ENCODE measurements at regions not wholly inside any gene's neighbourhood (a gene's known extent, or its start where the extent isn't known, plus 50 kb on each side); places are given as distances from the start of the nearest gene placed in this dataset.
"Not testable (repeated sequence)": the region's sequence is repeated elsewhere in the genome, so short reads cannot be mapped to it uniquely, and the experiment has no call there.

- no peak overlapping the region for H3K27ac ChIP-seq (ENCODE audit: low read length)
- H3K9ac ChIP-seq (ENCODE audit: low read depth, low read length) = no peak overlapping the region
Observed at GRCh38 chr5:163248333-163248732, 189.1 kb upstream of the CCNG1 start.

GRCh38 chr5:163248871-163249270 is 188.5 kb upstream of the CCNG1 start:
- Histone ChIP-seq H3K27ac (ENCODE audit: low read length) (no peak overlapping the region), H3K9ac (ENCODE audit: low read depth, low read length) (no peak overlapping the region), H3K9me3 (ENCODE audit: insufficient read depth, low read depth, low read length) (no peaks in the 10 kb centered on the region), H3K36me3 (ENCODE audit: insufficient read depth, low read depth, low read length) (no peaks in the 10 kb centered on the region), H3K4me3 (ENCODE audit: low read length) (no peak overlapping the region), H3K27me3 (ENCODE audit: insufficient read depth, low read length) (no peaks in the 10 kb centered on the region), H3K4me1 (ENCODE audit: insufficient read depth, low read length) (peaks cover 12% of the 10 kb centered on the region)

More at GRCh38 chr5:163248333-163248732, 189.1 kb upstream of the CCNG1 start:
- Histone ChIP-seq H3K4me3 (ENCODE audit: low read length) (no peak overlapping the region), H3K27me3 (ENCODE audit: insufficient read depth, low read length) (no peaks in the 10 kb centered on the region), H3K4me1 (ENCODE audit: insufficient read depth, low read length) (peaks cover 11% of the 10 kb centered on the region), H3K36me3 (ENCODE audit: insufficient read depth, low read depth, low read length) (no peaks in the 10 kb centered on the region), H3K9me3 (ENCODE audit: insufficient read depth, low read depth, low read length) (no peaks in the 10 kb centered on the region)

- Histone ChIP-seq H3K4me3 (ENCODE audit: low read length) (no peak overlapping the region), H3K27ac (ENCODE audit: low read length) (no peak overlapping the region), H3K36me3 (ENCODE audit: insufficient read depth, low read depth, low read length) (no peaks in the 10 kb centered on the region)
Observed at GRCh38 chr5:163252950-163253349, 184.4 kb upstream of the CCNG1 start.

GRCh38 chr5:163259495-163259894 is 177.9 kb upstream of the CCNG1 start:
- H3K27ac ChIP-seq (ENCODE audit: low read length) = no peak overlapping the region
- H3K4me3 ChIP-seq (ENCODE audit: low read length) = no peak overlapping the region
- H3K9me3 ChIP-seq (ENCODE audit: insufficient read depth, low read depth, low read length) = no peaks in the 10 kb centered on the region
- no peaks in the 10 kb centered on the region for H3K4me1 ChIP-seq (ENCODE audit: insufficient read depth, low read length)
- no peaks in the 10 kb centered on the region for H3K36me3 ChIP-seq (ENCODE audit: insufficient read depth, low read depth, low read length)
- no peaks in the 10 kb centered on the region for H3K27me3 ChIP-seq (ENCODE audit: insufficient read depth, low read length)
- no peak overlapping the region for H3K9ac ChIP-seq (ENCODE audit: low read depth, low read length)

More at GRCh38 chr5:163252950-163253349, 184.4 kb upstream of the CCNG1 start:
- peaks cover 4% of the 10 kb centered on the region for H3K4me1 ChIP-seq (ENCODE audit: insufficient read depth, low read length)
- no peaks in the 10 kb centered on the region for H3K9me3 ChIP-seq (ENCODE audit: insufficient read depth, low read depth, low read length)
- H3K27me3 ChIP-seq (ENCODE audit: insufficient read depth, low read length) = no peaks in the 10 kb centered on the region
- H3K9ac ChIP-seq (ENCODE audit: low read depth, low read length) = no peak overlapping the region

GRCh38 chr5:163260471-163260870 is 176.9 kb upstream of the CCNG1 start:
- no peaks in the 10 kb centered on the region for H3K36me3 ChIP-seq (ENCODE audit: insufficient read depth, low read depth, low read length)
- no peaks in the 10 kb centered on the region for H3K27me3 ChIP-seq (ENCODE audit: insufficient read depth, low read length)
- no peaks in the 10 kb centered on the region for H3K9me3 ChIP-seq (ENCODE audit: insufficient read depth, low read depth, low read length)
- no peak overlapping the region for H3K4me3 ChIP-seq (ENCODE audit: low read length)
- H3K9ac ChIP-seq (ENCODE audit: low read depth, low read length) = no peak overlapping the region
- no peak overlapping the region for H3K27ac ChIP-seq (ENCODE audit: low read length)
- H3K4me1 ChIP-seq (ENCODE audit: insufficient read depth, low read length) = no peaks in the 10 kb centered on the region

- Histone ChIP-seq H3K27ac (ENCODE audit: low read length) (no peak overlapping the region), H3K4me1 (ENCODE audit: insufficient read depth, low read length) (no peaks in the 10 kb centered on the region), H3K9me3 (ENCODE audit: insufficient read depth, low read depth, low read length) (no peaks in the 10 kb centered on the region), H3K36me3 (ENCODE audit: insufficient read depth, low read depth, low read length) (no peaks in the 10 kb centered on the region), H3K9ac (ENCODE audit: low read depth, low read length) (no peak overlapping the region), H3K4me3 (ENCODE audit: low read length) (no peak overlapping the region), H3K27me3 (ENCODE audit: insufficient read depth, low read length) (no peaks in the 10 kb centered on the region)
Observed at GRCh38 chr5:163260961-163261360, 176.4 kb upstream of the CCNG1 start.

- Histone ChIP-seq H3K36me3 (ENCODE audit: insufficient read depth, low read depth, low read length) (no peaks in the 10 kb centered on the region), H3K27ac (ENCODE audit: low read length) (no peak overlapping the region), H3K4me1 (ENCODE audit: insufficient read depth, low read length) (no peaks in the 10 kb centered on the region), H3K4me3 (ENCODE audit: low read length) (no peak overlapping the region), H3K9me3 (ENCODE audit: insufficient read depth, low read depth, low read length) (no peaks in the 10 kb centered on the region), H3K9ac (ENCODE audit: low read depth, low read length) (no peak overlapping the region), H3K27me3 (ENCODE audit: insufficient read depth, low read length) (no peaks in the 10 kb centered on the region)
Observed at GRCh38 chr5:163261647-163262269, 175.6 kb upstream of the CCNG1 start.

GRCh38 chr5:163266249-163266648 is 171.1 kb upstream of the CCNG1 start:
- not testable (repeated sequence) for H3K4me3 ChIP-seq (ENCODE audit: low read length); H3K27me3 ChIP-seq (ENCODE audit: insufficient read depth, low read length); H3K27ac ChIP-seq (ENCODE audit: low read length); H3K9ac ChIP-seq (ENCODE audit: low read depth, low read length); H3K4me1 ChIP-seq (ENCODE audit: insufficient read depth, low read length); H3K9me3 ChIP-seq (ENCODE audit: insufficient read depth, low read depth, low read length); H3K36me3 ChIP-seq (ENCODE audit: insufficient read depth, low read depth, low read length)

- no peak overlapping the region for H3K4me3 ChIP-seq (ENCODE audit: low read length)
- no peak overlapping the region for H3K27ac ChIP-seq (ENCODE audit: low read length)
- H3K4me1 ChIP-seq (ENCODE audit: insufficient read depth, low read length) = no peaks in the 10 kb centered on the region
- no peak overlapping the region for H3K9ac ChIP-seq (ENCODE audit: low read depth, low read length)
- no peaks in the 10 kb centered on the region for H3K36me3 ChIP-seq (ENCODE audit: insufficient read depth, low read depth, low read length)
- H3K9me3 ChIP-seq (ENCODE audit: insufficient read depth, low read depth, low read length) = peaks cover 3% of the 10 kb centered on the region; the same call in 1 of the 2 replicates
- no peaks in the 10 kb centered on the region for H3K27me3 ChIP-seq (ENCODE audit: insufficient read depth, low read length)
Observed at GRCh38 chr5:163269624-163270023, 167.8 kb upstream of the CCNG1 start.

GRCh38 chr5:163276466-163276865 is 160.9 kb upstream of the CCNG1 start:
- H3K4me1 ChIP-seq (ENCODE audit: insufficient read depth, low read length) = no peaks in the 10 kb centered on the region
- no peak overlapping the region for H3K4me3 ChIP-seq (ENCODE audit: low read length)
- H3K27me3 ChIP-seq (ENCODE audit: insufficient read depth, low read length) = no peaks in the 10 kb centered on the region
- H3K36me3 ChIP-seq (ENCODE audit: insufficient read depth, low read depth, low read length) = no peaks in the 10 kb centered on the region
- no peak overlapping the region for H3K27ac ChIP-seq (ENCODE audit: low read length)
- no peak overlapping the region for H3K9ac ChIP-seq (ENCODE audit: low read depth, low read length)
- H3K9me3 ChIP-seq (ENCODE audit: insufficient read depth, low read depth, low read length) = peaks cover 3% of the 10 kb centered on the region; the same call in 1 of the 2 replicates

- not testable (repeated sequence) for H3K4me3 ChIP-seq (ENCODE audit: low read length); H3K27me3 ChIP-seq (ENCODE audit: insufficient read depth, low read length); H3K4me1 ChIP-seq (ENCODE audit: insufficient read depth, low read length); H3K9me3 ChIP-seq (ENCODE audit: insufficient read depth, low read depth, low read length); H3K9ac ChIP-seq (ENCODE audit: low read depth, low read length); H3K36me3 ChIP-seq (ENCODE audit: insufficient read depth, low read depth, low read length); H3K27ac ChIP-seq (ENCODE audit: low read length)
Observed at GRCh38 chr5:163280897-163281296, 156.5 kb upstream of the CCNG1 start.

- H3K27ac ChIP-seq (ENCODE audit: low read length) = no peak overlapping the region
- H3K27me3 ChIP-seq (ENCODE audit: insufficient read depth, low read length) = no peaks in the 10 kb centered on the region
- H3K9me3 ChIP-seq (ENCODE audit: insufficient read depth, low read depth, low read length) = no peaks in the 10 kb centered on the region
- no peak overlapping the region for H3K4me3 ChIP-seq (ENCODE audit: low read length)
- H3K9ac ChIP-seq (ENCODE audit: low read depth, low read length) = no peak overlapping the region
- no peaks in the 10 kb centered on the region for H3K36me3 ChIP-seq (ENCODE audit: insufficient read depth, low read depth, low read length)
- H3K4me1 ChIP-seq (ENCODE audit: insufficient read depth, low read length) = no peaks in the 10 kb centered on the region
Observed at GRCh38 chr5:163281512-163281911, 155.9 kb upstream of the CCNG1 start.

Measured in iPS-20b (cell line).